Neural progenitor cell (in vitro differentiated cells): ENCODE measurements at regions not wholly inside any gene's neighbourhood (a gene's known extent, or its start where the extent isn't known, plus 50 kb on each side); places are given as distances from the start of the nearest gene placed in this dataset.
A peak's percentile ranks its signal among the peaks of the same experiment; 100 is the strongest.

ENCODE experiments used
- DNase-seq: peaks from one replicate; pipeline ENCODE4 v3.0.0-alpha.2; 2016; ENCODE audit warnings: low spot score
- H2AFZ ChIP-seq: fragments of 200-600 bp; sonication (generic); replicated peaks from 2 replicates; pipeline ENCODE4 v1.6.1; 2016; ENCODE audit warnings: antibody characterized with exemption
- H3F3A ChIP-seq: fragments of 200-600 bp; sonication (generic); 2 replicates; pipeline ENCODE4 v1.6.1; 2016; ENCODE audit warnings: antibody characterized with exemption, low read depth
- H3K27ac ChIP-seq: fragments of 200-600 bp; sonication (generic); 2 replicates; pipeline ENCODE4 v1.5.1; 2016; ENCODE audit warnings: mild to moderate bottlenecking
- H3K27me3 ChIP-seq: fragments of 200-600 bp; sonication (generic); 2 replicates; pipeline ENCODE4 v1.6.1; 2016; ENCODE audit warnings: mild to moderate bottlenecking, moderate library complexity
- H3K36me3 ChIP-seq: fragments of 200-600 bp; sonication (generic); 2 replicates; pipeline ENCODE4 v1.5.1; 2016
- H3K4me1 ChIP-seq: fragments of 200-600 bp; sonication (generic); 2 replicates; pipeline ENCODE4 v1.6.1; 2016; ENCODE audit warnings: mixed run types
- H3K4me2 ChIP-seq: fragments of 200-600 bp; sonication (generic); 2 replicates; pipeline ENCODE4 v1.6.1; 2016
- H3K4me3 ChIP-seq: fragments of 200-600 bp; sonication (generic); 2 replicates; pipeline ENCODE4 v1.5.1; 2016
- H3K79me2 ChIP-seq: fragments of 200-600 bp; sonication (generic); 2 replicates; pipeline ENCODE4 v1.6.1; 2016; ENCODE audit warnings: low read depth
- H3K9ac ChIP-seq: fragments of 200-600 bp; sonication (generic); 2 replicates; pipeline ENCODE4 v1.6.1; 2016
- H3K9me3 ChIP-seq: fragments of 200-600 bp; sonication (generic); 2 replicates; pipeline ENCODE4 v1.5.1; 2016; ENCODE audit warnings: low read depth
- H4K20me1 ChIP-seq: fragments of 200-600 bp; sonication (generic); 2 replicates; pipeline ENCODE4 v1.6.1; 2016; ENCODE audit warnings: low read depth
- H3K27ac Mint-ChIP-seq: 3 replicates; pipeline ENCODE4 v1.8.0; 2021; ENCODE audit warnings: mixed read lengths
- H3K27me3 Mint-ChIP-seq: 2 replicates; pipeline ENCODE4 v1.8.0; 2022; ENCODE audit warnings: low read depth, mild to moderate bottlenecking, inconsistent platforms, moderate library complexity, mixed read lengths; ENCODE audit not compliant: insufficient read depth
- H3K36me3 Mint-ChIP-seq: 3 replicates; pipeline ENCODE4 v1.8.0; 2021; ENCODE audit warnings: mixed read lengths
- H3K4me1 Mint-ChIP-seq: 3 replicates; pipeline ENCODE4 v1.8.0; 2021; ENCODE audit warnings: mixed read lengths
- H3K4me3 Mint-ChIP-seq: 3 replicates; pipeline ENCODE4 v1.8.0; 2021; ENCODE audit warnings: mild to moderate bottlenecking, moderate library complexity, mixed read lengths
- H3K9me3 Mint-ChIP-seq: 3 replicates; pipeline ENCODE4 v1.8.0; 2020; ENCODE audit warnings: mixed read lengths
- EZH2 ChIP-seq: fragments of 200-600 bp; sonication (generic); IDR thresholded peaks from 2 replicates; pipeline ENCODE4 v1.6.1; 2017; ENCODE audit warnings: antibody characterized with exemption, mild to moderate bottlenecking, moderate library complexity
- EZH2phosphoT487 ChIP-seq: fragments of 200-600 bp; sonication (generic); IDR thresholded peaks from 2 replicates; pipeline ENCODE4 v1.6.1; 2017; ENCODE audit warnings: antibody characterized with exemption
- TF ChIP-seq, protein P1 (sequence below): fragments of 200-600 bp; sonication (generic); IDR thresholded peaks from 2 replicates; pipeline ENCODE4 v1.5.1; 2017; ENCODE audit warnings: antibody characterized with exemption, mild to moderate bottlenecking

DNA sequence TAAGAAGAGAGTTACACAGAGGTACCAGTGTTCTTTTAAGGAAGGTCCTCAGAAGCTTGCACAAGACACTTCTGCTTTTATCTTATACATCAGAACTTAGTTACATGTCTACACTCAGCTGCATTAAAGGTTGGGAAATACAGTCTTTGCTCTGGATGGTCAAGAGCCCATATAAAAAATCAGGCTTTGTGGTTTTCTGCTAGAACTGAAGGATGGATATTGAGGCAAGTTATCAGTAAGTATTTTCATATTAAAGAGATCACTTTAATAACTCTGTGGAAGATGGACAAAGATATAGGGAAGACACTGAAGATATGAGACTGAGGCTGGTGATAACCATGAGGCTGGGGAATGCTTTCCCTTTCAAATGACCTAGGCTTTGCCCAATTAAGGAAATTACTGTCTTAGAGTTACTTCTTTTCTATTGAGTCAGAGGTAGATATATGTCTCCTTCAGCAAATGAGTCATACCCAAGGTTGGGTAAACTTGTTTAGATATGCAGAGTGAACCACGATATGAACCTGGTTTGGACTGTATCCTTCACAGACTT lies 87.0 kb upstream of the TNC start:
- Histone ChIP-seq H2AFZ (no peak overlapping the region), H3K36me3 (no peaks in the 10 kb centered on the region), H4K20me1 (no peaks in the 10 kb centered on the region), H3K9me3 (no peaks in the 10 kb centered on the region), H3F3A (no peaks in the 10 kb centered on the region), H3K79me2 (no peaks in the 10 kb centered on the region), H3K27me3 (no peaks in the 10 kb centered on the region), H3K4me3 (no peak overlapping the region), H3K4me1 (no peaks in the 10 kb centered on the region), H3K4me2 (no peak overlapping the region), H3K27ac (no peak overlapping the region), H3K9ac (no peak overlapping the region)
- Mint-ChIP-seq H3K27ac (no peak overlapping the region), H3K36me3 (no peaks in the 10 kb centered on the region), H3K27me3 (no peaks in the 10 kb centered on the region), H3K4me1 (peaks cover 3% of the 10 kb centered on the region), H3K4me3 (no peak overlapping the region), H3K9me3 (no peaks in the 10 kb centered on the region)
- TF ChIP-seq, protein P1, sequence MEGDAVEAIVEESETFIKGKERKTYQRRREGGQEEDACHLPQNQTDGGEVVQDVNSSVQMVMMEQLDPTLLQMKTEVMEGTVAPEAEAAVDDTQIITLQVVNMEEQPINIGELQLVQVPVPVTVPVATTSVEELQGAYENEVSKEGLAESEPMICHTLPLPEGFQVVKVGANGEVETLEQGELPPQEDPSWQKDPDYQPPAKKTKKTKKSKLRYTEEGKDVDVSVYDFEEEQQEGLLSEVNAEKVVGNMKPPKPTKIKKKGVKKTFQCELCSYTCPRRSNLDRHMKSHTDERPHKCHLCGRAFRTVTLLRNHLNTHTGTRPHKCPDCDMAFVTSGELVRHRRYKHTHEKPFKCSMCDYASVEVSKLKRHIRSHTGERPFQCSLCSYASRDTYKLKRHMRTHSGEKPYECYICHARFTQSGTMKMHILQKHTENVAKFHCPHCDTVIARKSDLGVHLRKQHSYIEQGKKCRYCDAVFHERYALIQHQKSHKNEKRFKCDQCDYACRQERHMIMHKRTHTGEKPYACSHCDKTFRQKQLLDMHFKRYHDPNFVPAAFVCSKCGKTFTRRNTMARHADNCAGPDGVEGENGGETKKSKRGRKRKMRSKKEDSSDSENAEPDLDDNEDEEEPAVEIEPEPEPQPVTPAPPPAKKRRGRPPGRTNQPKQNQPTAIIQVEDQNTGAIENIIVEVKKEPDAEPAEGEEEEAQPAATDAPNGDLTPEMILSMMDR = no peak
- TF ChIP-seq EZH2 (no peak), EZH2phosphoT487 (no peak)
- DNase-seq = no peak

DNA sequence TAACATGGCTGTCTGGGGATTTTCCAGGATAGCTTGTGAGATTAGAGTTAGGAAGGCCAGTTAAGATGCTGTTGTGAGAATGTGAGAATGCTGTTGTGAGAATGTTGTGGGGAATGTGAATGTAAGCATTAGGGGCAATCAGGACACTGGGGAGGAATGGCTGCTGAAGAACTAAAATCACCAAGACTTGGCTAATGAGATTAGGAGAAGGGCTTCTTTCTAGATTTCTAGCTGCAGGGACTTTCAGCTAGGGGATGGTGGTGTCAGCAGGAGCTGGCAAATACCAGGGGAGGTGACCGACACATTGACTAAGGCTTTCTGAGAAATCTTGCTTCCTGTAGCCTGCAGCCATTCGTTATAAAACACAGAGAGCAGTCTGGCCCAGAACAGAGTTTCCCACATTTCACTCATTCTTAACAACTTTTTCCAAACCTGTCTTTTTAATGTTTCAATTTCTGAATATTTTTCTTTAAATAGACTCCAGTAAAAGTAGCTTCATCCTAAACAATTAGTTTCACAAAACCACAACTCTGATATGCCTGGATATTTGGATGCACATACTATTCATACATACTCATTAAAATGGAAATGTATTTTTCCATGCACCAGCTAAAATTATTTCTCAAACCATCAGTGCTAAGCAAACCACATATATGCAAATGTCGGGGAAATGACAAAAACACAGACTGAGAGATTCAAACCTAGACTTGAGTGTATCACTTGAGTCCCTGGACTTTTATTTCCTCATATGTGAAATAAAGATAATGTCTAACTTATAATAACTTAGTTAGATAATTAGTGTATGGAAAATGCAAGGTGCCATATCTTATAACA lies 89.3 kb upstream of the TNC start:
- TF ChIP-seq EZH2phosphoT487 (no peak), EZH2 (no peak)
- TF ChIP-seq, protein P1 = no peak
- H3K27me3 Mint-ChIP-seq = no peaks in the 10 kb centered on the region
- no peaks in the 10 kb centered on the region for H3K36me3 Mint-ChIP-seq
- H4K20me1 ChIP-seq = no peaks in the 10 kb centered on the region
- H3K79me2 ChIP-seq = no peaks in the 10 kb centered on the region
- no peaks in the 10 kb centered on the region for H3K9me3 Mint-ChIP-seq
- H3K36me3 ChIP-seq = no peaks in the 10 kb centered on the region
- no peak overlapping the region for H3K27ac Mint-ChIP-seq
- H3F3A ChIP-seq = no peaks in the 10 kb centered on the region
- no peak overlapping the region for H3K27ac ChIP-seq
- H3K9me3 ChIP-seq = no peaks in the 10 kb centered on the region
- no peak overlapping the region for H3K9ac ChIP-seq
- H3K4me3 ChIP-seq = no peak overlapping the region
- H3K4me3 Mint-ChIP-seq = no peak overlapping the region
- H3K4me1 Mint-ChIP-seq = peaks cover 7% of the 10 kb centered on the region
- no peaks in the 10 kb centered on the region for H3K27me3 ChIP-seq
- H2AFZ ChIP-seq = peak overlapping the region; percentile 7
- H3K4me2 ChIP-seq = no peak overlapping the region
- no peak for DNase-seq
- H3K4me1 ChIP-seq = no peaks in the 10 kb centered on the region

DNA sequence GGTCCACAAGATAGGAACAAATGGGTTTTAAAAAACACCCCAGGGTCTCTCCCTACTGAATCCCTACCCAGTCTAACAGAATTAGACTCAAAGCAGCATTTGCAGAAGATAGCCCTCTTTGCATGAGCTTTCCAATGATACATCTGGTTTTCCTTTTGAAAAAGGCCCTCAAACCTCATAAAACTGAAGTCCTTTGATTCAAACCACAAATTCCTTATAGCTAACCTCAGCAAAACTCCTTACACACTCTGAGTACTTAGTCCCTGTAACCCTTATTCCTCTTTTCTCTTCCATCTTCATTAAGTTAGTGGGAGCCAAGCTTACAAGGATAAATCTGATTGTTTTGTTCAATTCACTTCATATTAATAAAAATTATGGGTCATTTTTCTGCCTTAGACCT lies 90.5 kb upstream of the TNC start:
- H3K27me3 Mint-ChIP-seq = no peaks in the 10 kb centered on the region
- Histone ChIP-seq H3K27me3 (no peaks in the 10 kb centered on the region), H3K4me1 (no peaks in the 10 kb centered on the region), H4K20me1 (no peaks in the 10 kb centered on the region), H3K27ac (no peak overlapping the region), H3K4me2 (no peak overlapping the region), H3K9me3 (no peaks in the 10 kb centered on the region), H2AFZ (no peak overlapping the region), H3K79me2 (no peaks in the 10 kb centered on the region), H3K4me3 (no peak overlapping the region), H3K36me3 (no peaks in the 10 kb centered on the region), H3K9ac (no peak overlapping the region), H3F3A (no peaks in the 10 kb centered on the region)
- DNase-seq = no peak
- no peak overlapping the region for H3K4me3 Mint-ChIP-seq
- H3K4me1 Mint-ChIP-seq = peaks cover 15% of the 10 kb centered on the region
- H3K9me3 Mint-ChIP-seq = no peaks in the 10 kb centered on the region
- TF ChIP-seq EZH2 = no peak
- TF ChIP-seq EZH2phosphoT487 = no peak
- TF ChIP-seq, protein P1 = no peak
- H3K36me3 Mint-ChIP-seq = no peaks in the 10 kb centered on the region
- H3K27ac Mint-ChIP-seq = no peak overlapping the region
